WTC11 (cell line): ENCODE measurements at regions not wholly inside any gene's neighbourhood (a gene's known extent, or its start where the extent isn't known, plus 50 kb on each side); places are given as distances from the start of the nearest gene placed in this dataset.

Experiments
- ATAC-seq: fragments of 200-7000 bp; cut with Tn5 transposase; 2 replicates; pipeline ENCODE4 v1.10.0; 2021; ENCODE audit warnings: mild to moderate bottlenecking, moderate library complexity
- CTCF ChIA-PET: fragments of 300-600 bp; sonication (Branson Sonifier 250); formaldehyde crosslinking; loops from one replicate; lab custom pipeline; 2021; ENCODE audit warnings: antibody characterized with exemption; lab: Charles Lee
- POLR2A ChIA-PET: fragments of 350-600 bp; sonication (Branson Sonifier 250); formaldehyde crosslinking; loops from one replicate; lab custom pipeline; 2021; ENCODE audit warnings: antibody characterized with exemption; lab: Charles Lee
- DNase-seq: peaks from one replicate; pipeline ENCODE4 v3.0.0; 2021; ENCODE audit warnings: low spot score
- H3K27ac Mint-ChIP-seq: 2 replicates; pipeline ENCODE4 v1.8.0; 2021; ENCODE audit warnings: mixed read lengths
- H3K27me3 Mint-ChIP-seq: 2 replicates; pipeline ENCODE4 v1.8.0; 2021; ENCODE audit warnings: low read depth, mild to moderate bottlenecking, moderate library complexity, mixed read lengths
- H3K36me3 Mint-ChIP-seq: 2 replicates; pipeline ENCODE4 v1.8.0; 2021; ENCODE audit warnings: mixed read lengths
- H3K4me1 Mint-ChIP-seq: 2 replicates; pipeline ENCODE4 v1.8.0; 2022; ENCODE audit warnings: mixed read lengths
- H3K4me3 Mint-ChIP-seq: 2 replicates; pipeline ENCODE4 v1.8.0; 2021; ENCODE audit warnings: mild to moderate bottlenecking, moderate library complexity, mixed read lengths
- H3K9me3 Mint-ChIP-seq: 2 replicates; pipeline ENCODE4 v1.8.0; 2021; ENCODE audit warnings: mixed read lengths
- ATF1 ChIP-seq: sonication (generic); formaldehyde crosslinking; IDR thresholded peaks from 2 replicates; pipeline ENCODE4 v1.8.1; 2023; ENCODE audit warnings: mild to moderate bottlenecking, moderate library complexity, missing genetic modification reagents
- ATF2 ChIP-seq: sonication (generic); formaldehyde crosslinking; IDR thresholded peaks from 2 replicates; pipeline ENCODE4 v1.8.1; 2022; ENCODE audit warnings: low read depth, missing genetic modification reagents, borderline replicate concordance
- ATF3 ChIP-seq: sonication (generic); formaldehyde crosslinking; conservative IDR thresholded peaks from 2 replicates; pipeline ENCODE4 v1.8.1; 2022; ENCODE audit warnings: mild to moderate bottlenecking, missing genetic modification reagents
- CDX4 ChIP-seq: fragments of 250-450 bp; sonication (Bioruptor Pico); IDR thresholded peaks from 2 replicates; pipeline ENCODE4 v1.9.0; 2021; ENCODE audit warnings: moderate library complexity, mild to moderate bottlenecking, inconsistent platforms, borderline replicate concordance
- CREB1 ChIP-seq: sonication (generic); formaldehyde crosslinking; IDR thresholded peaks from 2 replicates; pipeline ENCODE4 v1.8.0; 2023; ENCODE audit warnings: mild to moderate bottlenecking, missing genetic modification reagents
- E2F4 ChIP-seq: sonication (generic); formaldehyde crosslinking; IDR thresholded peaks from 2 replicates; pipeline ENCODE4 v1.8.1; 2022; ENCODE audit warnings: low read depth, mild to moderate bottlenecking, moderate library complexity, missing genetic modification reagents, borderline replicate concordance
- ETV6 ChIP-seq: sonication (generic); formaldehyde crosslinking; IDR thresholded peaks from 2 replicates; pipeline ENCODE4 v1.8.1; 2022; ENCODE audit warnings: mild to moderate bottlenecking, missing genetic modification reagents
- FOXJ3 ChIP-seq: sonication (generic); formaldehyde crosslinking; IDR thresholded peaks from 2 replicates; pipeline ENCODE4 v1.9.0; 2021; ENCODE audit warnings: missing genetic modification reagents, mild to moderate bottlenecking, borderline replicate concordance
- FOXP1 ChIP-seq: sonication (generic); formaldehyde crosslinking; IDR thresholded peaks from 2 replicates; pipeline ENCODE4 v1.8.0; 2022; ENCODE audit warnings: missing genetic modification reagents, mild to moderate bottlenecking, moderate library complexity, borderline replicate concordance
- IRF2 ChIP-seq: sonication (generic); formaldehyde crosslinking; IDR thresholded peaks from 2 replicates; pipeline ENCODE4 v1.8.0; 2022; ENCODE audit warnings: low read depth, missing genetic modification reagents, borderline replicate concordance
- MAX ChIP-seq: sonication (generic); formaldehyde crosslinking; IDR thresholded peaks from 2 replicates; pipeline ENCODE4 v1.8.0; 2022; ENCODE audit warnings: mild to moderate bottlenecking, missing genetic modification reagents
- MXD4 ChIP-seq: fragments of 250-450 bp; sonication (Bioruptor Pico); IDR thresholded peaks from 2 replicates; pipeline ENCODE4 v1.8.0; 2021; ENCODE audit warnings: mild to moderate bottlenecking, moderate library complexity, borderline replicate concordance
- NR1H2 ChIP-seq: sonication (generic); formaldehyde crosslinking; IDR thresholded peaks from 2 replicates; pipeline ENCODE4 v1.9.0; 2021; ENCODE audit warnings: mild to moderate bottlenecking, moderate library complexity, missing genetic modification reagents
- NR2C2 ChIP-seq: sonication (generic); formaldehyde crosslinking; IDR thresholded peaks from 2 replicates; pipeline ENCODE4 v1.8.0; 2022; ENCODE audit warnings: mild to moderate bottlenecking, missing genetic modification reagents
- NR3C1 ChIP-seq: sonication (generic); formaldehyde crosslinking; conservative IDR thresholded peaks from 2 replicates; pipeline ENCODE4 v1.8.1; 2023; ENCODE audit warnings: low read depth, mild to moderate bottlenecking, missing genetic modification reagents
- PRDM15 ChIP-seq: sonication (generic); formaldehyde crosslinking; IDR thresholded peaks from 2 replicates; pipeline ENCODE4 v1.8.0; 2022; ENCODE audit warnings: missing genetic modification reagents
- PREB ChIP-seq: sonication (generic); formaldehyde crosslinking; IDR thresholded peaks from 2 replicates; pipeline ENCODE4 v1.8.1; 2022; ENCODE audit warnings: mild to moderate bottlenecking, missing genetic modification reagents, moderate library complexity, borderline replicate concordance
- PRRX2 ChIP-seq: fragments of 250-450 bp; sonication (Bioruptor Pico); IDR thresholded peaks from 2 replicates; pipeline ENCODE4 v1.8.0; 2021; ENCODE audit warnings: mild to moderate bottlenecking
- SMAD3 ChIP-seq: sonication (generic); formaldehyde crosslinking; IDR thresholded peaks from 2 replicates; pipeline ENCODE4 v1.8.0; 2022; ENCODE audit warnings: missing genetic modification reagents, mild to moderate bottlenecking, borderline replicate concordance
- SOX15 ChIP-seq: fragments of 250-450 bp; sonication (Bioruptor Pico); IDR thresholded peaks from 2 replicates; pipeline ENCODE4 v1.9.0; 2021; ENCODE audit warnings: mild to moderate bottlenecking
- TCF7 ChIP-seq: sonication (generic); formaldehyde crosslinking; IDR thresholded peaks from 2 replicates; pipeline ENCODE4 v1.8.0; 2022; ENCODE audit warnings: mild to moderate bottlenecking, low read depth, missing genetic modification reagents, moderate library complexity

- Mint-ChIP-seq H3K27ac (no peak overlapping the region), H3K27me3 (no peaks in the 10 kb centered on the region)
- POLR2A ChIA-PET: no interaction called here
Observed at GRCh38 chr14:57933349-57933748, 67.5 kb upstream of the SLC35F4 start.

GRCh38 chr14:57930241-57930975 is 64.5 kb upstream of the SLC35F4 start:
- H3K4me1 Mint-ChIP-seq: peaks cover 7% of the 10 kb centered on the region; the same call in 1 of the 2 replicates
- DNase-seq (no peak), ATAC-seq (no peak)
- H3K4me3 Mint-ChIP-seq: no peak overlapping the region
- ChIA-PET CTCF (no interaction called here), POLR2A (no interaction called here)
- no peaks in the 10 kb centered on the region for H3K27me3 Mint-ChIP-seq
- no peak for TF ChIP-seq PRRX2
- TF ChIP-seq FOXP1 (CRISPR knock-in tag): no peak
- no peak for TF ChIP-seq PRDM15 (CRISPR knock-in tag)
- TF ChIP-seq ATF1 (CRISPR knock-in tag): no peak
- TF ChIP-seq PREB (CRISPR knock-in tag): no peak
- TF ChIP-seq FOXJ3 (CRISPR knock-in tag): no peak
- no peak for TF ChIP-seq CREB1 (CRISPR knock-in tag)
- no peak for TF ChIP-seq NR2C2 (CRISPR knock-in tag)
- no peak for TF ChIP-seq TCF7 (CRISPR knock-in tag)
- no peak for TF ChIP-seq SMAD3 (CRISPR knock-in tag)
- TF ChIP-seq IRF2 (CRISPR knock-in tag): no peak
- no peaks in the 10 kb centered on the region for H3K36me3 Mint-ChIP-seq
- H3K9me3 Mint-ChIP-seq: no peaks in the 10 kb centered on the region
- no peak overlapping the region for H3K27ac Mint-ChIP-seq

More at GRCh38 chr14:57933349-57933748, 67.5 kb upstream of the SLC35F4 start:
- DNase-seq (no peak), ATAC-seq (no peak)
- Mint-ChIP-seq H3K4me3 (no peak overlapping the region), H3K36me3 (no peaks in the 10 kb centered on the region), H3K4me1 (peaks cover 7% of the 10 kb centered on the region; the same call in 1 of the 2 replicates), H3K9me3 (no peaks in the 10 kb centered on the region)
- CTCF ChIA-PET: no interaction called here
- TF ChIP-seq ATF3 (CRISPR knock-in tag) (no peak), ETV6 (CRISPR knock-in tag) (no peak), SOX15 (no peak), MXD4 (CRISPR knock-in tag) (no peak), SMAD3 (CRISPR knock-in tag) (no peak)

- DNase-seq (no peak), ATAC-seq (no peak)
- Mint-ChIP-seq H3K27ac (no peak overlapping the region), H3K36me3 (peaks cover 8% of the 10 kb centered on the region), H3K4me3 (no peak overlapping the region), H3K4me1 (0 out of 2 replicates have a peak, but pooled peaks cover 2% of the 10 kb centered on the region), H3K27me3 (peaks cover 2% of the 10 kb centered on the region; the same call in 1 of the 2 replicates), H3K9me3 (peaks cover 13% of the 10 kb centered on the region)
- ChIA-PET CTCF (interaction anchor here (1.2 kb wide), 1 partner anchor 236 kb away, joined by 3 read pairs; no protein-coding TSS in a partner anchor), POLR2A (no interaction called here)
- TF ChIP-seq E2F4: no peak
- no peak for TF ChIP-seq ATF2 (CRISPR knock-in tag)
- no peak for TF ChIP-seq NR3C1 (CRISPR knock-in tag)
- TF ChIP-seq CDX4 (CRISPR knock-in tag): no peak
- TF ChIP-seq MAX: no peak
- TF ChIP-seq NR1H2 (CRISPR knock-in tag): no peak
Observed at GRCh38 chr14:57928732-57929131, 62.8 kb upstream of the SLC35F4 start.
